ENCODE measurements at regions not wholly inside any gene's neighbourhood (a gene's known extent, or its start where the extent isn't known, plus 50 kb on each side); places are given as distances from the start of the nearest gene placed in this dataset.

DNA sequence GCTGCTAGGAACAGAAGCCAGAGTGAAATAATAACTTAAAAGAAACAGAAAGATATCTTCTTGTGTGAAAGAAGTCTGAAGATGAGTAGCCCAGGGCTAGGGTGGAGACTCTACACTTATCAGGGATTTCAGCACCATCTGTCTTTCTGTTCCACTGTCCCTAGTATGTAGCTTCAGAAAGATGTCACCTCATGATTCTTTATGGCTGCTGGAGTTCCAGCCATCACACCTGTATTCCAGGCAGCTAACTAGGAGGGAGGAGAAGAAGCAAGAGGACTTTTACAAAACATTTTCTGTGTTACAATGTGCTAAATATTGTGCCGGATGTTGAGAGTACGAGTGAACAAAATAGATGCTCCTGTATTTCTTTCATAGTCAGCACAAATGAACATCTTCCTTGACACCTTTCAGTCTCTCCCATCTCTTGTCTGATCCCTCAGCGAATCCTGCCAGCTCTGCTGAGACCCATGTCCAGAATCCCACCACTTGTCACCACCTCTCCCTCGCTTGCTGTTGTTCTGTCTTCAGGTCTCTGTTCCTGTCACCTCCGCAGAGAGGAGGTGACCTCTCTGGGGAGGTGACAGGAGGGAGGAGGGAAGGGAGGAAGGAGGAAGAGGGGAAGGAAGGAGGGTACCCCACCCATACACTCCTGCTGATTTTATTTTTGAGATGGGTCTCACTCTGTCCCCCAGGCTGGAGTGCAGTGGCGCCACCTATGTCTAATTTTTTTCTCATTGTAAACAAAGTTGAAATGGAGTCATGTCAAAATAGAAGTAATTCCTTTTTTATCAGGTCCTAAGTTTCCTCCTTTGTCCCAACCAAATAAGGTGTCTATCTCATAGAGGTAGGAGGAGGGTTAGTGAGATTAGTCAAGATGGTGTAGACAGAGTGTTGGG lies 188.9 kb downstream of the TFAP2C start:
- WGBS, 10 experiments, result 69 to 100% (median 93%) methylated on average over 2 to 6 of the region's 6 CpGs; no CpG with 5 or more reads in 1 of the 10 experiments
- ATAC-seq (replicated peaks in 6 of 8), result no peak
- H3K4me1 ChIP-seq (replicated peaks in 1 of 2), result no peaks in the 10 kb centered on the region
- in situ Hi-C loops (cut with MboI; ENCODE audit: low pct_unique_long_range_greater_than_20kb in 2 of 9, low sequenced_read_pairs in 9 of 9, unreplicated experiment in 9 of 9), result no loop called here
- H3K4me3 ChIP-seq, result no peak overlapping the region
- no peak overlapping the region for H3K27ac ChIP-seq

DNA sequence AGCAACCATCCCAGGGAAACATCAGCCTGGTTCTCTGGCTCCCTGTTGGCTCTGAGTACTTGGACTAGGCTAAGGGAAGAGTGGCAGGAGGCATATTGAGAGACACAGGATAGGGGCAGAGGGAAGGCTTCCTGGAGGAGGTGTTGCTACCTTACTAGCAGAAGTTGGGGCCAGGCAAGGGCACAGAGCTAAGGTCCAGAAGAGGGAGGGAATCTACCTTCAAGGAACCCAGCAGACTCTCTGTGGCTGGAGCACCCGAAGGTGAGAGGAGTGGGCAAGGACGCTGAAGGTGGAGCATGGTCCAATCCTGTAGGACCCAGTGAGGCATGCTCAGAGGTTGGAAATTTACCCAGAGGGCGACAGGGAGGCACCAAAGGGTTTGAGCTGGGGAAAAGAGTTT lies 191.9 kb downstream of the TFAP2C start:
- no peak for ATAC-seq (replicated peaks in 6 of 8)
- WGBS, 10 experiments, result 60 to 100% (median 87%) methylated on average over 1 to 3 of the region's 3 CpGs; no CpG with 5 or more reads in 6 of the 10 experiments
- in situ Hi-C loops (cut with MboI; ENCODE audit: low pct_unique_long_range_greater_than_20kb in 2 of 9, low sequenced_read_pairs in 9 of 9, unreplicated experiment in 9 of 9), result no loop called here
- no peak overlapping the region for H3K4me3 ChIP-seq
- H3K27ac ChIP-seq, result no peak overlapping the region
- H3K4me1 ChIP-seq (replicated peaks in 1 of 2), result no peaks in the 10 kb centered on the region

DNA sequence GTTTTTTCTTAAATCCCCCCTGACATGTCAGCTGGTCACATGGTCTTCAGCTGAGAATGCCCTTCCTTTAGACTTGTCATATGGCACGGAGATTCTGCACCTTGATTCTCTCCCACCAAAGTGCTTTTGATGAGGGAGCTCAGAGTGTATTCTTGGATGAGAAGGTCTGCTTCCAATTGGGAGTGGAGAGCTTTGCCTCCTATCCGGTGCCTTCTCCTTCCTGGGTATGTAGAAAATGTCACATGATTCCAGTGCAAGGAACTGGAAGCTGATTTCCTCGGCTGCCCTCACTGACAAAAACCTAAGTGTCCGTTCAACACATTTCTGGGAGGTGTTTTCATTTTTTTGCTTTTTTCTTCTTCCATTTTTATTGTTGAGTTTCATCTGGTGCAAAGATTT lies 197.2 kb downstream of the TFAP2C start:
- H3K4me1 ChIP-seq (replicated peaks in 1 of 2), result peaks cover 0 to 8% of the 10 kb centered on the region in 2 donors
- WGBS, 10 experiments, result 0 to 100% (median 57%) methylated on average over 1 to 4 of the region's 4 CpGs; no CpG with 5 or more reads in 2 of the 10 experiments
- no peak overlapping the region for H3K4me3 ChIP-seq
- H3K27ac ChIP-seq, result no peak overlapping the region
- in situ Hi-C loops (cut with MboI; ENCODE audit: low pct_unique_long_range_greater_than_20kb in 2 of 9, low sequenced_read_pairs in 9 of 9, unreplicated experiment in 9 of 9), result no loop called here
- peak in 1 of 8 experiments; percentile 2 for ATAC-seq (replicated peaks in 6 of 8)

- no peak overlapping the region for H3K27ac ChIP-seq
- in situ Hi-C loops (cut with MboI; ENCODE audit: low pct_unique_long_range_greater_than_20kb in 2 of 9, low sequenced_read_pairs in 9 of 9, unreplicated experiment in 9 of 9), result no loop called here
- ATAC-seq (replicated peaks in 6 of 8), result peak in 3 of 8 experiments; percentile 54 to 90 (median 89)
- 1 to 82% (median 40%) methylated on average over 1 to 16 of the region's 22 CpGs; no CpG with 5 or more reads in 1 of the 10 experiments for WGBS, 10 experiments
- H3K4me3 ChIP-seq, result no peak overlapping the region
- peaks cover 0 to 8% of the 10 kb centered on the region in 2 donors for H3K4me1 ChIP-seq (replicated peaks in 1 of 2)
Observed at GRCh38 chr20:56826705-56827665, 197.9 kb downstream of the TFAP2C start.

GRCh38 chr20:56827763-56828162 lies 198.7 kb downstream of the TFAP2C start:
- in situ Hi-C loops (cut with MboI; ENCODE audit: low pct_unique_long_range_greater_than_20kb in 2 of 9, low sequenced_read_pairs in 9 of 9, unreplicated experiment in 9 of 9), result no loop called here
- peak in 2 of 8 experiments; percentile 12 to 22 for ATAC-seq (replicated peaks in 6 of 8)
- WGBS, 10 experiments, result 8 to 96% (median 63%) methylated on average over 2 to 11 of the region's 14 CpGs; no CpG with 5 or more reads in 1 of the 10 experiments
- Histone ChIP-seq H3K4me1 (replicated peaks in 1 of 2) (peaks cover 0 to 8% of the 10 kb centered on the region in 2 donors), H3K27ac (no peak overlapping the region), H3K4me3 (no peak overlapping the region)

DNA sequence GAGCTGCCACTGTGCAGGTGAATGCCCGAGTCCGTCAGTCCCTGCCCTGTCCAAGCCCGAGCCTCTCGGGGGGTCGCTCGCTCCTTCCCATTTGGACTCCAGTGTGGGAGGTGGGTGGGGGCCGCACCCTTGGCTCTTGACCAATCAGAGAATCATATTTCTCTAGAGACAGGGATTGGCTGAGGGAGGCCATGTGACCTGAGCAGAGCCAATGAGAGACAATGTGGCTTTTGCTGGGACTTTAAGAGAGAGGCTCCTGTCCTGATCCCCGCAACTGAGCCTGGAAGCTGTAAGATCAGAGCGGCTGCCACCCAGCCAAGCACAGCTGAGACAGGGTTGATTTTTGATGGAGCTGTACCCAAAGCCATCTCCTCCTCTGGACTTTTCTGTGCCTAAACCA lies 199.3 kb downstream of the TFAP2C start:
- H3K4me3 ChIP-seq, result no peak overlapping the region
- WGBS, 10 experiments, result 47 to 100% (median 74%) methylated on average over 1 to 7 of the region's 9 CpGs; no CpG with 5 or more reads in 6 of the 10 experiments
- no peak overlapping the region for H3K27ac ChIP-seq
- peaks cover 0 to 8% of the 10 kb centered on the region in 2 donors for H3K4me1 ChIP-seq (replicated peaks in 1 of 2)
- no peak for ATAC-seq (replicated peaks in 6 of 8)
- in situ Hi-C loops (cut with MboI; ENCODE audit: low pct_unique_long_range_greater_than_20kb in 2 of 9, low sequenced_read_pairs in 9 of 9, unreplicated experiment in 9 of 9), result no loop called here

DNA sequence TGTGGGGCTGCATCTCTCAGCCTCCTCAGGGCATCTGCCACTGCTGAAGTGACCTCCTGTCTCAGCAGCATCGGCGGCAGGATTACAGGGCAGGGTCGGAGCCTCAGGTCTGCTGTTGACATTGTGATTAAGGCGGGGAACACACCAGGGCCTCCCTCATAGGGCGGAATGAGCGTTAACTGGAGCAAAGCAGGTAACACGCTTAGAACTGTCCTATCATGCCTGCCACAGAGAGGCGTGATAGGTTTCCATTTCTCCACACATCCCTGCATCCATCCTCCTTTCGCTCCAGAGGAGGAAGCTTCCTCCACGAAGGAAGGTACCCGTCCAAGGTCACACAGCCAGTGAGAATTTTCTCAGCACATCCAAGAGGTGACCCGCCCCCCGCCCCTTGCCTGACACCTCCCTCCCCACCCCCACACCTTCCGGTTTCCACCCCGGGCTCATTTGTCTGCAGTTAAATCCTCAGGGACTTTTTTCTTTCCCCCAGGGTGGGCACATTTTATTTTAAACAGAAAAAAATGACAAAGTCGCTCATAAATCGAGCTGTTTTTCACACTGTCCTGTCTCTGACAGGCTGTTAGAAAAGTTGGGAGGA lies 200.8 kb downstream of the TFAP2C start:
- Histone ChIP-seq H3K27ac (no peak overlapping the region), H3K4me3 (no peak overlapping the region), H3K4me1 (replicated peaks in 1 of 2) (peaks cover 0 to 8% of the 10 kb centered on the region in 2 donors)
- ATAC-seq (replicated peaks in 6 of 8), result no peak
- 20 to 93% (median 50%) methylated on average over 1 to 7 of the region's 17 CpGs; no CpG with 5 or more reads in 1 of the 10 experiments for WGBS, 10 experiments
- in situ Hi-C loops (cut with MboI; ENCODE audit: low pct_unique_long_range_greater_than_20kb in 2 of 9, low sequenced_read_pairs in 9 of 9, unreplicated experiment in 9 of 9), result no loop called here

DNA sequence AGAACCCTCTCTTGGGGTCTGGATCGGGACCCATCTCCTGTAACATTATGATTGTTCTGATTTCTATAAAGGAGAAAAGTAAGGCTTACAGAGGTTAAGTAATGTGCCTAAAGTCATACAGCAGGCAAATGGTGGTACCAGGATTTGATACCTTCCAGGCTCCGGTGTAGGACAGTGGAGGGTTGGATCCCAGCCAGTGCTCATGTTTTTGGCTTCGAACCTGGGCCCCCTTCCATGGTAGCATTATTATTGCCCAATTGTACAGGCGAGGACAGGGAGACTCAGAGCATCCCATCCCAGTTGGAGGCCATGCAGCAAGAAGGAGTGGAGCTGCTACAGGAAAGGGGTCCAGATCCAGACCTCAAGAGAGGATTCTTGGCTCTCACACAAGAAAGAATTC lies 202.7 kb downstream of the TFAP2C start:
- ATAC-seq (replicated peaks in 6 of 8), result no peak
- H3K27ac ChIP-seq, result no peak overlapping the region
- in situ Hi-C loops (cut with MboI; ENCODE audit: low pct_unique_long_range_greater_than_20kb in 2 of 9, low sequenced_read_pairs in 9 of 9, unreplicated experiment in 9 of 9), result no loop called here
- 0 to 100% (median 67%) methylated on average over 1 to 3 of the region's 4 CpGs; no CpG with 5 or more reads in 1 of the 10 experiments for WGBS, 10 experiments
- H3K4me1 ChIP-seq (replicated peaks in 1 of 2), result peaks cover 0 to 4% of the 10 kb centered on the region in 2 donors
- H3K4me3 ChIP-seq, result no peak overlapping the region

- Histone ChIP-seq H3K27ac (no peak overlapping the region), H3K4me3 (no peak overlapping the region), H3K4me1 (replicated peaks in 1 of 2) (peaks cover 0 to 4% of the 10 kb centered on the region in 2 donors)
- no peak for ATAC-seq (replicated peaks in 6 of 8)
- in situ Hi-C loops (cut with MboI; ENCODE audit: low pct_unique_long_range_greater_than_20kb in 2 of 9, low sequenced_read_pairs in 9 of 9, unreplicated experiment in 9 of 9), result no loop called here
- WGBS, 10 experiments, result 40 to 100% (median 85%) methylated on average over 1 to 4 of the region's 5 CpGs; no CpG with 5 or more reads in 1 of the 10 experiments
Observed at GRCh38 chr20:56833427-56833826, 204.3 kb downstream of the TFAP2C start.

DNA sequence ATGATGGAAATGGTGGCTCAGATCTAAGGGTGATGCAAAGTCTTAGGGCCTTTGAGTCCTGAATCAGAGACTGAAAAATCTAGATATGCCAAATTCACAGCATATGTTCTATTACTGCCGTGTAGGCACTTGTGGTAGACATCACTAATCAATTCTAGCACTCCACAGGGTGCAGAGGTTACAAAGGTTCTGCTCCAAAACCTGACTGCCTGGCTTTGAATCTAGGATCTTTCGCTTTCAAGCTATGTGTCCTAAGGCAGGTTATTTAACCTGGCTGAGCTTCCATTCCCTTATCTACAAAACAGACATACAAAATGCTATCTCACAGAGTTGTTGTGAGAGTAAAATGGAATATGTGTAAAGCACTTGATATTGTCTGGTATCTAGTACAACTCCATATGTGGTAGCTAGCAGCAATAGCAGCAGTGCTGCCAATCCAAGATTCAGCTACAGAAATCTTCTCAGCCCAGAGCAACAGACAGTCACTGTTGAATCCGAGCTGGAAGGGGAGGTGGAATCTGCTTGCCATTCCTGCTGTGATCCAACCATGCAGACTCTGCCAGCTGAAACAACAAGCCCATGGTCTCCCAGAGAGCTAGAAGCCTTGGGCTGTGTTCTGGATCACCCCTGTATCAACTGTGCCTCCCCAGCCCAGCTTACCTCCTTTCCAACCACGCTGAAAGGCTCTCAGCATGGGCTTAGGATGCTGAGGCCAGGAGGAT lies 206.9 kb downstream of the TFAP2C start:
- no peak overlapping the region for H3K4me3 ChIP-seq
- 29 to 80% (median 59%) methylated on average over 1 to 4 of the region's 4 CpGs; no CpG with 5 or more reads in 5 of the 10 experiments for WGBS, 10 experiments
- in situ Hi-C loops (cut with MboI; ENCODE audit: low pct_unique_long_range_greater_than_20kb in 2 of 9, low sequenced_read_pairs in 9 of 9, unreplicated experiment in 9 of 9), result no loop called here
- no peak for ATAC-seq (replicated peaks in 6 of 8)
- peaks cover 3 to 4% of the 10 kb centered on the region in 2 donors for H3K4me1 ChIP-seq (replicated peaks in 1 of 2)
- no peak overlapping the region for H3K27ac ChIP-seq

DNA sequence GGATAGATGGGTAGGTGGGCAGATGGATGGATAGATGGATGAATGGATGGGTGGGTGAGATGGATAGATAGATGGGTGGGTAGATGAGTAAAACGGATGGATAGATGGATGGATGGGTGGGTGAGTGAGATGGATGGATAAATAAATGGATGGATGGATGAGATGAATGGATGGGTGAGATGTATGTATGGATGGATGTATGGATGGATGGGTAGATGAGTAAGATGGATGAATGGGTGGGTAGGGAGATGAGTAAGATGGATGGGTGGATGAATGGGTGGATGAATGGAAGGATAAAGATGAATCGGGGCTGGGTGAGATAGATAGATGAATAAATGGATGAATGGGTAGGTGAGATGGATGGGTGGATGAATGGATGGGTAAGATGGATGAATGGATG lies 210.1 kb downstream of the TFAP2C start:
- in situ Hi-C loops (cut with MboI; ENCODE audit: low pct_unique_long_range_greater_than_20kb in 2 of 9, low sequenced_read_pairs in 9 of 9, unreplicated experiment in 9 of 9), result no loop called here

DNA sequence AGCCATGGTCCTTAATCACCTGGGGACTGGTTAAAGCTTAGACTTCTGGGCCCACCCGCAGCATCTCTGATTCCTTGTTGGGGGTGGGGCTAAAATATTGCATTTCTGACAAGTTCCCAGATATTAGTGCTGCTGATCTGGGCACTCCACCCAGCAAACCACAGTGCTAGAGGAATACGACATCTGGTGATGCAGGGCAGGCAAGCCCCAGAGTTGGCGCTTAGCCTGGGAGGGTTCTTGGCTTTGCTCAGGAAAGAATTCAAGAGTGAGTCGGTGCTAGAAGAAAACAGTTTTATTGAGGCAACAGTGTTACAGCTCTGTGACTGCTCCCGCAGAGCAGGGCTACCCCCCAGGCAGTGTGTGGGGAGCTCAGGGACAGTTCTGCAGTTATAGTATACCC lies 210.7 kb downstream of the TFAP2C start:
- peak in 3 of 8 experiments; percentile 48 to 62 (median 61) for ATAC-seq (replicated peaks in 6 of 8)
- 0 to 94% (median 60%) methylated on average over 1 to 3 of the region's 5 CpGs; no CpG with 5 or more reads in 5 of the 10 experiments for WGBS, 10 experiments
- peaks cover 3 to 4% of the 10 kb centered on the region in 2 donors for H3K4me1 ChIP-seq (replicated peaks in 1 of 2)
- no peak overlapping the region for H3K27ac ChIP-seq
- no peak overlapping the region for H3K4me3 ChIP-seq
- in situ Hi-C loops (cut with MboI; ENCODE audit: low pct_unique_long_range_greater_than_20kb in 2 of 9, low sequenced_read_pairs in 9 of 9, unreplicated experiment in 9 of 9), result no loop called here

More for the DNA sequence above, 210.1 kb downstream of the TFAP2C start:
- ATAC-seq (replicated peaks in 6 of 8), result no peak
- Histone ChIP-seq H3K4me1 (replicated peaks in 1 of 2) (peaks cover 3 to 4% of the 10 kb centered on the region in 2 donors), H3K4me3 (no peak overlapping the region), H3K27ac (no peak overlapping the region)
- 10 to 88% (median 71%) methylated on average over 1 to 2 of the region's 2 CpGs; no CpG with 5 or more reads in 2 of the 10 experiments for WGBS, 10 experiments
